ENCODE measurements at regions not wholly inside any gene's neighbourhood (a gene's known extent, or its start where the extent isn't known, plus 50 kb on each side); places are given as distances from the start of the nearest gene placed in this dataset.
"Not testable (repeated sequence)": the region's sequence is repeated elsewhere in the genome, so short reads cannot be mapped to it uniquely, and the experiment has no call there.

GRCh38 chr2:131753640-131754561 lies 226.2 kb downstream of the CCDC74A start:
- DNase-seq (ENCODE audit: insufficient read length, low spot score), result no peak
- FAIRE-seq, result no peak
- no peak for TF ChIP-seq POU2F2 (IDR thresholded peaks at IDR 0.05; ENCODE audit: low read depth, low read length)
- TF ChIP-seq SPI1 (IDR thresholded peaks at IDR 0.05; ENCODE audit: low read depth, low read length), result no peak
- no peak for TF ChIP-seq PAX5 (IDR thresholded peaks at IDR 0.05; ENCODE audit: insufficient read depth, low read length, severe bottlenecking)
- no peak for TF ChIP-seq POLR2A (IDR thresholded peaks at IDR 0.05; ENCODE audit: low read depth, low read length)
- no peak for TF ChIP-seq TAF1 (IDR thresholded peaks at IDR 0.05; ENCODE audit: low read depth, low read length)
- no peak for TF ChIP-seq POLR2AphosphoS5 (IDR thresholded peaks at IDR 0.05; ENCODE audit: low read depth, low read length)

DNA sequence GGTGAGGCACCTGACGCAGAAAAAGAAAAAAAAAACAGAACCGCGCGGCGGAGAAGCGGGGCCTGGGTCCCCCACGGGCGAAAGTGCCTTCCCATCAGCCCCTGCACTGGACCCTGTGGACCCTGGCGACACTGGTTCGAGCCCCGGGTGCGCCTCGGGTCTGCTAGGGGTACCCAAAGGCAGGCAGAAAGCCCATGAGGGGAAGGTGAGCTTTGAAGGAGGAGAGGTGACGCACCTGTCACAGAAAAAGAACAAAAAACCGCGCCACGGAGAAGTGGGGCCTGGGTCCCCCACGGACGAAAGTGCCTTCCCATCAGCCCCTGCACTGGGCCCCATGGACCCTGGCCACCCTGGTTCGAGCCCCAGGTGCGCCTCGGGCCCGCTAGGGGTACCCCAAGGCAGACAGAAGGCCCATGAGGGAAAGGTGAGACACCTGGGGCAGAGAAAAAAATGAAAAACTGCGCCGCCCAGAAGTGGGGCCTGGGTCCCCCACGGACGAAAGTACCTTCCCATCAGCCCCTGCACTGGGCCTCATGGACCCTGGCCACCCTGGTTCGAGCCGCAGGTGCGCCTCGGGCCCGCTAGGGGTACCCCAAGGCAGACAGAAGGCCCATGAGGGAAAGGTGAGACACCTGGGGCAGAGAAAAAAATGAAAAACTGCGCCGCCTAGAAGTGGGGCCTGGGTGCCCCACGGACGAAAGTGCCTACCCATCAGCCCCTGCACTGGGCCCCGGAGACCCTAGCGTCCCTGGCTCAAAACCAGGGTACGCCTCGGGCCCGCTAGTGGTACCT lies 227.4 kb downstream of the CCDC74A start:
- no peak for FAIRE-seq
- no peak for TF ChIP-seq SPI1 (IDR thresholded peaks at IDR 0.05; ENCODE audit: low read depth, low read length)
- no peak for TF ChIP-seq POLR2AphosphoS5 (IDR thresholded peaks at IDR 0.05; ENCODE audit: low read depth, low read length)
- no peak for TF ChIP-seq TAF1 (IDR thresholded peaks at IDR 0.05; ENCODE audit: low read depth, low read length)
- no peak for TF ChIP-seq POLR2A (IDR thresholded peaks at IDR 0.05; ENCODE audit: low read depth, low read length)
- TF ChIP-seq POU2F2 (IDR thresholded peaks at IDR 0.05; ENCODE audit: low read depth, low read length), result no peak
- no peak for TF ChIP-seq PAX5 (IDR thresholded peaks at IDR 0.05; ENCODE audit: insufficient read depth, low read length, severe bottlenecking)
- DNase-seq (ENCODE audit: insufficient read length, low spot score), result no peak

- DNase-seq (ENCODE audit: insufficient read length, low spot score) (no peak), FAIRE-seq (no peak)
- TF ChIP-seq SPI1 (IDR thresholded peaks at IDR 0.05; ENCODE audit: low read depth, low read length) (no peak), TAF1 (IDR thresholded peaks at IDR 0.05; ENCODE audit: low read depth, low read length) (no peak), POLR2A (IDR thresholded peaks at IDR 0.05; ENCODE audit: low read depth, low read length) (no peak), PAX5 (IDR thresholded peaks at IDR 0.05; ENCODE audit: insufficient read depth, low read length, severe bottlenecking) (no peak), POU2F2 (IDR thresholded peaks at IDR 0.05; ENCODE audit: low read depth, low read length) (no peak), POLR2AphosphoS5 (IDR thresholded peaks at IDR 0.05; ENCODE audit: low read depth, low read length) (no peak)
Measured at GRCh38 chr2:131756141-131756907, 228.6 kb downstream of the CCDC74A start.

- not testable (repeated sequence) for FAIRE-seq
Measured at GRCh38 chr2:131758941-131759340, 231.3 kb downstream of the CCDC74A start.

DNA sequence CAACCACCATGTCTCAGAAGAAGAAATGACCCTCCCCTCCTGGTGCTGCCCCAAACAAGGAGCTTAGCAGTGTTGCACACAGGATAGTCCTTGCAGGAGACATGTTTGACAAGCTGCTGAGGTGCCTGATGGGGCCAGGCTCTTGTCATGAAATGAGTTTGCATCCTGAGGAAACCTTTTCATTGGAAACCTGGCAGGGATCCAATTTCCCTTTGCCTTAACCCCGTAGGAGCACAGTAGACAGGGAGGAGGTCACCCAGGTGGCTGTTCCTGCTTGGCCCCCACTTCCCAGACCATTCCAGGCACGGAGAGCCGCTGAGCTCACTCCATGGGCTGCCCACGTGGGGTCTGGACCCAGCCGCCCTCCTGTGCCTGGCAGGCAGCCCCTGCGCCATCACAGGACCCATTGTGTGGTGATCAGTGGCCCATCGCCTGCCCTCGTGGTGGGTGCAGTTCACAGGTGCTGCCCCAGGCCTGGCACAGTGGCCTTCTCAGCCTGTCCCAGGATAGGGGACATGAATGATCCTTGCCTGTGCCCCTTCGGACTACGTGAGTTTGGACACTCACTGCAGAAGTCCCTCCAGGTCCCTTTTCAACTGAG lies 247.4 kb downstream of the CCDC74A start:
- DNase-seq (ENCODE audit: insufficient read length, low spot score); FAIRE-seq: not testable (repeated sequence)

More at GRCh38 chr2:131758941-131759340, 231.3 kb downstream of the CCDC74A start:
- DNase-seq (ENCODE audit: insufficient read length, low spot score), result not testable (repeated sequence)

DNA sequence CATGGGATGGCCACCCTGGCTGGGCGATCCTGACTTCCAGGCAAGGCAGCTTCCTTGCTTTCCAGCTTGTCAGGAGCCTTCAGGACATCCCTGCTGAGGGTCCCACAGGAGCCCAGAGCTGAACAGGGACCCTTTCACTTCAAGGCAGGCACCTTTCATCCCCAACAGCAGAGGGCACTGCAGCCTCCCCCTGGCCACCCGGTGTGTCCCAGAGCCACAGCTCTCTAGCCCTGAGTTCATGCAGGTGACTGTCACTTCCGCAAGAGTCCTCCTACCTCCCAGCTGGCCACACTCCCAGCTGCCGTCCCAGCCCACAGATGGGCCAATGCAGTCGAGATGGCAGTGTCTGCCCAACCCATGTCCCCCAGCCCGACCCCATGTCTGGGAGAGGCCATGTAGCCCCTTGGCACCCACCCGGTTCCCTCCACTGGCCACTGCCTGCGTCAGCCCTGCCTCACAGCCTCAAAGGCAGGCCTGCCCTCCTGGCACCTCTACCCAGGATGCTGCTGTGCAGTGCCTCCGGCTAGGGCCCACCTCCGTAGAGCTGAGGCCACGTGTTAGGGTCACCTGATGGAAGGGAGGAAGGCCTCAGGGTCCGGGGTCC lies 248.3 kb downstream of the CCDC74A start:
- DNase-seq (ENCODE audit: insufficient read length, low spot score); FAIRE-seq: not testable (repeated sequence)

GRCh38 chr2:131780446-131780845 lies 252.8 kb downstream of the CCDC74A start:
- FAIRE-seq; DNase-seq (ENCODE audit: insufficient read length, low spot score): not testable (repeated sequence)

GRCh38 chr2:131801210-131801744 lies 273.6 kb downstream of the CCDC74A start:
- DNase-seq (ENCODE audit: insufficient read length, low spot score), result no peak
- TF ChIP-seq POLR2A (IDR thresholded peaks at IDR 0.05; ENCODE audit: low read depth, low read length), result no peak
- no peak for TF ChIP-seq PAX5 (IDR thresholded peaks at IDR 0.05; ENCODE audit: insufficient read depth, low read length, severe bottlenecking)
- TF ChIP-seq POLR2AphosphoS5 (IDR thresholded peaks at IDR 0.05; ENCODE audit: low read depth, low read length), result no peak
- no peak for TF ChIP-seq POU2F2 (IDR thresholded peaks at IDR 0.05; ENCODE audit: low read depth, low read length)
- TF ChIP-seq SPI1 (IDR thresholded peaks at IDR 0.05; ENCODE audit: low read depth, low read length), result no peak
- TF ChIP-seq TAF1 (IDR thresholded peaks at IDR 0.05; ENCODE audit: low read depth, low read length), result no peak
- no peak for FAIRE-seq

- FAIRE-seq, result peak; percentile 80
Measured at GRCh38 chr2:131801745-131802350, 274.2 kb downstream of the CCDC74A start.

DNA sequence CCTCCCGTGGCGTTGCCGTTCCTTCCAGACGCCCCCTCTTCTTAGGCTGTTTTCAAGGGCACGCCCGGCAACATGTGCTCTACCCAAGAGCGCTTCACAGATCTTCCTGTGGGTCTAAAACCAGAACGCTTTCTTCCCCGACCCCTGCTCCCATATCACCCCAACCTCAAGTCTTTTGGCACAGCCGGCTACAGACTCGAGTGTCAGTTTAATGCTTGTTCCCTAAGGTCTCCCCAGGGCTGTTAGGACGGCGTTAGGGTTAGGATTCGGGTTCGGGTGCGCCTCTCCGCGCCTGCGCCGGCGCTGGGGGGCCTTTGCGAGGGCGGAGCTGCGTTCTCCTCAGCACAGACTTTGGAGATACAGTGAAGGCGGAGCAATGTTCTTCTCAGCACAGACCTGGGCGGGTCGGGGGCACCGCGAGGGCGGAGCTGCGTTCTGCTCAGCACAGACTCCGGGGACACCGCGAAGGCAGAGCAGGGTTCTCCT lies 274.7 kb downstream of the CCDC74A start:
- peak; percentile 25 for DNase-seq (ENCODE audit: insufficient read length, low spot score)
- FAIRE-seq, result not testable (repeated sequence)

More at GRCh38 chr2:131801745-131802350, 274.2 kb downstream of the CCDC74A start:
- peak; percentile 71 for DNase-seq (ENCODE audit: insufficient read length, low spot score)

GRCh38 chr2:131803237-131803636 lies 275.5 kb downstream of the CCDC74A start:
- not testable (repeated sequence) for DNase-seq (ENCODE audit: insufficient read length, low spot score); FAIRE-seq

- not testable (repeated sequence) for DNase-seq (ENCODE audit: insufficient read length, low spot score); FAIRE-seq
Measured at GRCh38 chr2:131812605-131813004, 284.9 kb downstream of the CCDC74A start.

DNA sequence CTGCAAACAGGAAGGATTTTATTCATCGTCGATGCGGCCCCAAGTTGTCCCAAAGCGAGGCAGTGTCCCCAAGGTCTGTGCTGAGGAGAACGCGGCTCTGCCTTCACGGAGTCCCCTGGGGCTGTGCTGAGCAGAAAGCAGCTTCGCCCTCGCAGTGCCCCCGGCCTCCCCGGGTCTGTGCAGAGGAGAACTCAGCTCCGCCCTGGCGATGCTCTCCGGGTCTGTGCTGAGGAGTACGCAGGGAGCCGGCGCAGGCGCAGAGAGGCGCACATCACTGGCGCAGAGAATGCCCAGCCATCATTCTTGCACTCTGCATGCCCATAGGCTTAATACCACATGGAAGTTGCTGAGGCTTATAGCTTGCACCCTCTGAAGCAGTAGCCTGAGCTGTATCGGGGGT lies 285.7 kb downstream of the CCDC74A start:
- FAIRE-seq, result not testable (repeated sequence)

More for the DNA sequence above, 285.7 kb downstream of the CCDC74A start:
- not testable (repeated sequence) for DNase-seq (ENCODE audit: insufficient read length, low spot score)
